HEK293 (cell line): ENCODE measurements at regions not wholly inside any gene's neighbourhood (a gene's known extent, or its start where the extent isn't known, plus 50 kb on each side); places are given as distances from the start of the nearest gene placed in this dataset.

ENCODE experiments used
- CTCF ChIA-PET: fragments of 350-600 bp; formaldehyde crosslinking; extraction: SDS; loops from one replicate; lab custom pipeline; 2021; ENCODE audit warnings: antibody characterized with exemption; lab: Yijun Ruan, JAX
- POLR2A ChIA-PET: fragments of 300-600 bp; formaldehyde crosslinking; extraction: SDS; loops from one replicate; lab custom pipeline; 2020; ENCODE audit warnings: antibody characterized with exemption, inconsistent platforms; lab: Yijun Ruan, JAX
- H3K27ac ChIP-seq: fragments of 200-500 bp; sonication (Bioruptor generic); 2 replicates; pipeline ENCODE4 v1.5.1; 2014; ENCODE audit warnings: low read depth, low read length, control low read depth, inconsistent platforms; ENCODE audit errors: extremely low read depth
- H3K36me3 ChIP-seq, 2 experiments: fragments of 200-500 bp in 1 of 2; sonication (Bioruptor generic) in 1 of 2; 1 replicate in 1 of 2; 2 replicates in 1 of 2; pipeline ENCODE4 v1.5.1; 2014 to 2017; ENCODE audit warnings: inconsistent platforms in 2 of 2, low read length in 2 of 2; ENCODE audit not compliant: control insufficient read depth in 2 of 2, insufficient read depth in 1 of 2
- H3K4me1 ChIP-seq: fragments of 200-500 bp; sonication (Bioruptor generic); 2 replicates; pipeline ENCODE4 v1.5.1; 2014; ENCODE audit warnings: mild to moderate bottlenecking, low read length, inconsistent platforms; ENCODE audit not compliant: control insufficient read depth, insufficient read depth
- H3K4me3 ChIP-seq: 2 replicates; pipeline ENCODE4 v1.5.1; 2011; ENCODE audit warnings: low read depth, mild to moderate bottlenecking, control low read depth, low read length, moderate library complexity
- H3K9me3 ChIP-seq: fragments of 200-500 bp; sonication (Bioruptor generic); 2 replicates; pipeline ENCODE4 v1.5.1; 2014; ENCODE audit warnings: low read depth, low read length, inconsistent platforms; ENCODE audit not compliant: control insufficient read depth, insufficient read depth
- BCL11B ChIP-seq: fragments of 450-650 bp; formaldehyde crosslinking; IDR thresholded peaks from 2 replicates; pipeline ENCODE4 v1.5.1; 2016; ENCODE audit warnings: low read depth, missing biosample characterization, missing genetic modification characterization
- FEZF1 ChIP-seq: fragments of 450-650 bp; formaldehyde crosslinking; IDR thresholded peaks from 2 replicates; pipeline ENCODE4 v1.5.1; 2016; ENCODE audit warnings: missing biosample characterization, missing genetic modification characterization
- HOXA7 ChIP-seq: sonication (generic); formaldehyde crosslinking; IDR thresholded peaks from 2 replicates; pipeline ENCODE4 v1.8.1; 2022; ENCODE audit warnings: missing genetic modification reagents, borderline replicate concordance
- MYNN ChIP-seq: fragments of 450-650 bp; formaldehyde crosslinking; IDR thresholded peaks from 2 replicates; pipeline ENCODE4 v1.5.1; 2016; ENCODE audit warnings: missing biosample characterization, missing genetic modification characterization, borderline replicate concordance
- ZNF133 ChIP-seq: fragments of 450-650 bp; formaldehyde crosslinking; IDR thresholded peaks from 2 replicates; pipeline ENCODE4 v1.5.1; 2016; ENCODE audit warnings: missing biosample characterization, missing genetic modification characterization
- ZNF140 ChIP-seq: fragments of 450-650 bp; formaldehyde crosslinking; IDR thresholded peaks from 2 replicates; pipeline ENCODE4 v1.5.1; 2016; ENCODE audit warnings: missing biosample characterization, missing genetic modification characterization
- ZNF76 ChIP-seq: fragments of 450-650 bp; formaldehyde crosslinking; IDR thresholded peaks from 2 replicates; pipeline ENCODE4; 2016; ENCODE audit warnings: low read depth, missing biosample characterization, missing genetic modification characterization, borderline replicate concordance
- ZNF768 ChIP-seq: fragments of 450-650 bp; formaldehyde crosslinking; IDR thresholded peaks from 2 replicates; pipeline ENCODE4 v1.5.1; 2018; ENCODE audit warnings: missing biosample characterization, mild to moderate bottlenecking, missing genetic modification characterization
- ZNF785 ChIP-seq: fragments of 450-650 bp; formaldehyde crosslinking; IDR thresholded peaks from 2 replicates; pipeline ENCODE4 v1.5.1; 2016; ENCODE audit warnings: missing biosample characterization, missing genetic modification characterization
- ZNF791 ChIP-seq: fragments of 450-650 bp; formaldehyde crosslinking; IDR thresholded peaks from 2 replicates; pipeline ENCODE4 v1.5.1; 2016; ENCODE audit warnings: missing biosample characterization, missing genetic modification characterization
- ZXDB ChIP-seq: fragments of 450-650 bp; formaldehyde crosslinking; IDR thresholded peaks from 2 replicates; pipeline ENCODE4 v1.5.1; 2016; ENCODE audit warnings: missing biosample characterization, missing genetic modification characterization
- TF ChIP-seq, protein P1 (sequence below): fragments of 450-650 bp; formaldehyde crosslinking; IDR thresholded peaks from 2 replicates; pipeline ENCODE4 v1.5.1; 2017; ENCODE audit warnings: missing biosample characterization, missing genetic modification characterization
- TF ChIP-seq, protein P2 (sequence below): fragments of 450-650 bp; formaldehyde crosslinking; IDR thresholded peaks from 2 replicates; pipeline ENCODE4 v1.5.1; 2016; ENCODE audit warnings: missing biosample characterization, missing genetic modification characterization
- TF ChIP-seq, protein P3 (sequence below): fragments of 450-650 bp; formaldehyde crosslinking; IDR thresholded peaks from 2 replicates; pipeline ENCODE4 v1.5.1; 2016; ENCODE audit warnings: missing biosample characterization, missing genetic modification characterization
- TF ChIP-seq, protein P4 (sequence below): fragments of 450-650 bp; formaldehyde crosslinking; IDR thresholded peaks from 2 replicates; pipeline ENCODE4 v1.5.1; 2016; ENCODE audit warnings: missing biosample characterization, missing genetic modification characterization, low read depth
- TF ChIP-seq, protein P5 (sequence below): fragments of 450-650 bp; formaldehyde crosslinking; IDR thresholded peaks from 2 replicates; pipeline ENCODE4 v1.5.1; 2016; ENCODE audit warnings: missing biosample characterization, missing genetic modification characterization

DNA sequence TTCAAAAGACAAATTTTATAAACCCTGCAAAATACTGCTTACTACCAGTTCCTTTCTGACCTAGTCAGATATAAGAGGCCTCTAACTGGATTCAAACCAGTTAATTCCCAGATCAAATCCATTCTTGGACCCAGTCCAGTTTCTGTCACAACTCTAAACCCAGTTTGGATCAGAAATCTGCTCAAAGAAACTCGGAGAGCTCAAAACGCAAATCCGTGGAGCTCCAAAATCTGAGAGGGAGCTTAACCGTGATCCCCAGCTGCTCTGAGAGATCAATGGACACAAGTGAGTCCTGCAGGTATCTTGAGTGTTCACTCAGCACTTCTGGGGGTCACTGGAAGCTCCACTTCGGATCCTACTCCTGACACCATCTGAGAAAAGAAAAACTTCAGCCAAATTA lies 348.1 kb upstream of the PTGER4 start (continued):
- TF ChIP-seq, protein P1, sequence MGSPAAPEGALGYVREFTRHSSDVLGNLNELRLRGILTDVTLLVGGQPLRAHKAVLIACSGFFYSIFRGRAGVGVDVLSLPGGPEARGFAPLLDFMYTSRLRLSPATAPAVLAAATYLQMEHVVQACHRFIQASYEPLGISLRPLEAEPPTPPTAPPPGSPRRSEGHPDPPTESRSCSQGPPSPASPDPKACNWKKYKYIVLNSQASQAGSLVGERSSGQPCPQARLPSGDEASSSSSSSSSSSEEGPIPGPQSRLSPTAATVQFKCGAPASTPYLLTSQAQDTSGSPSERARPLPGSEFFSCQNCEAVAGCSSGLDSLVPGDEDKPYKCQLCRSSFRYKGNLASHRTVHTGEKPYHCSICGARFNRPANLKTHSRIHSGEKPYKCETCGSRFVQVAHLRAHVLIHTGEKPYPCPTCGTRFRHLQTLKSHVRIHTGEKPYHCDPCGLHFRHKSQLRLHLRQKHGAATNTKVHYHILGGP, result no peak
- TF ChIP-seq, protein P2, sequence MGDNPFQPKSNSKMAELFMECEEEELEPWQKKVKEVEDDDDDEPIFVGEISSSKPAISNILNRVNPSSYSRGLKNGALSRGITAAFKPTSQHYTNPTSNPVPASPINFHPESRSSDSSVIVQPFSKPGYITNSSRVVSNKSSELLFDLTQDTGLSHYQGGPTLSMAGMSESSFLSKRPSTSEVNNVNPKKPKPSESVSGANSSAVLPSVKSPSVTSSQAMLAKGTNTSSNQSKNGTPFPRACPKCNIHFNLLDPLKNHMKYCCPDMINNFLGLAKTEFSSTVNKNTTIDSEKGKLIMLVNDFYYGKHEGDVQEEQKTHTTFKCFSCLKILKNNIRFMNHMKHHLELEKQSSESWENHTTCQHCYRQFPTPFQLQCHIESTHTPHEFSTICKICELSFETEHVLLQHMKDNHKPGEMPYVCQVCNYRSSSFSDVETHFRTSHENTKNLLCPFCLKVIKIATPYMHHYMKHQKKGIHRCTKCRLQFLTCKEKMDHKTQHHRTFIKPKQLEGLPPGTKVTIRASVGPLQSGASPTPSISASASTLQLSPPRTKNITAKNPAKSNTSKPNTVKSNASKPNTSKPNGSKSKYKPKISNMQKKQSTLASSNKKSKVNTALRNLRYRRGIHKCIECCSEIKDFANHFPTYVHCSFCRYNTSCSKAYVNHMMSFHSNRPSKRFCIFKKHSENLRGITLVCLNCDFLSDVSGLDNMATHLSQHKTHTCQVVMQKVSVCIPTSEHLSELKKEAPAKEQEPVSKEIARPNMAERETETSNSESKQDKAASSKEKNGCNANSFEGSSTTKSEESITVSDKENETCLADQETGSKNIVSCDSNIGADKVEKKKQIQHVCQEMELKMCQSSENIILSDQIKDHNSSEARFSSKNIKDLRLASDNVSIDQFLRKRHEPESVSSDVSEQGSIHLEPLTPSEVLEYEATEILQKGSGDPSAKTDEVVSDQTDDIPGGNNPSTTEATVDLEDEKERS (tag by site-specific recombination), result no peak
- no peak for TF ChIP-seq ZXDB
- TF ChIP-seq HOXA7 (CRISPR knock-in tag), result no peak

DNA sequence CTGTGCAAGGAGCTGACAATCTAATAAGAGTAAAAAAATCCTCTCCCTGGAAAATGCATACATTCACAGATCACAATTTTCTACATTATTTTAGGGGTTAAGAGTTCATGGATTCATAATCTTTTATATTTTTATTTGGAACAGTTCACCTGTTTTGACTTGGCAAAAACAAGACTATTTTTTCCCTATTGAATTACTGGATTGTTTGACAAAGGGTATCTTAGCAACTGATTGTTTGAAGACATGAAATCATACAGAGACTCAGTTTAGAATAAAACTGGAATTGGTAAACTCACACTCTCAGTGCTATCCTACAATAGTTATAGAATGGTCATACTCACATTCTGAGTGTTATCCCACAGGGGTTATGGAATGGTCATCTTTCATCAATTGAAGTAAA lies 358.2 kb upstream of the PTGER4 start:
- Histone ChIP-seq H3K4me3 (no peak overlapping the region), H3K4me1 (no peaks in the 10 kb centered on the region), H3K27ac (no peak overlapping the region), H3K9me3 (no peaks in the 10 kb centered on the region), H3K36me3 (no peaks in the 10 kb centered on the region)
- TF ChIP-seq MYNN, result no peak
- TF ChIP-seq, protein P3, sequence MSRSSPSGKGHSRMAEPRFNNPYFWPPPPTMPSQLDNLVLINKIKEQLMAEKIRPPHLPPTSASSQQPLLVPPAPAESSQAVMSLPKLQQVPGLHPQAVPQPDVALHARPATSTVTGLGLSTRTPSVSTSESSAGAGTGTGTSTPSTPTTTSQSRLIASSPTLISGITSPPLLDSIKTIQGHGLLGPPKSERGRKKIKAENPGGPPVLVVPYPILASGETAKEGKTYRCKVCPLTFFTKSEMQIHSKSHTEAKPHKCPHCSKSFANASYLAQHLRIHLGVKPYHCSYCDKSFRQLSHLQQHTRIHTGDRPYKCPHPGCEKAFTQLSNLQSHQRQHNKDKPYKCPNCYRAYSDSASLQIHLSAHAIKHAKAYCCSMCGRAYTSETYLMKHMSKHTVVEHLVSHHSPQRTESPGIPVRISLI (tag by site-specific recombination), result no peak
- TF ChIP-seq ZNF768 (tag by site-specific recombination), result no peak
- TF ChIP-seq, protein P4, sequence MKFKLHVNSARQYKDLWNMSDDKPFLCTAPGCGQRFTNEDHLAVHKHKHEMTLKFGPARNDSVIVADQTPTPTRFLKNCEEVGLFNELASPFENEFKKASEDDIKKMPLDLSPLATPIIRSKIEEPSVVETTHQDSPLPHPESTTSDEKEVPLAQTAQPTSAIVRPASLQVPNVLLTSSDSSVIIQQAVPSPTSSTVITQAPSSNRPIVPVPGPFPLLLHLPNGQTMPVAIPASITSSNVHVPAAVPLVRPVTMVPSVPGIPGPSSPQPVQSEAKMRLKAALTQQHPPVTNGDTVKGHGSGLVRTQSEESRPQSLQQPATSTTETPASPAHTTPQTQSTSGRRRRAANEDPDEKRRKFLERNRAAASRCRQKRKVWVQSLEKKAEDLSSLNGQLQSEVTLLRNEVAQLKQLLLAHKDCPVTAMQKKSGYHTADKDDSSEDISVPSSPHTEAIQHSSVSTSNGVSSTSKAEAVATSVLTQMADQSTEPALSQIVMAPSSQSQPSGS (tag by site-specific recombination), result no peak
- no peak for TF ChIP-seq ZNF785 (tag by site-specific recombination)
- TF ChIP-seq, protein P5, sequence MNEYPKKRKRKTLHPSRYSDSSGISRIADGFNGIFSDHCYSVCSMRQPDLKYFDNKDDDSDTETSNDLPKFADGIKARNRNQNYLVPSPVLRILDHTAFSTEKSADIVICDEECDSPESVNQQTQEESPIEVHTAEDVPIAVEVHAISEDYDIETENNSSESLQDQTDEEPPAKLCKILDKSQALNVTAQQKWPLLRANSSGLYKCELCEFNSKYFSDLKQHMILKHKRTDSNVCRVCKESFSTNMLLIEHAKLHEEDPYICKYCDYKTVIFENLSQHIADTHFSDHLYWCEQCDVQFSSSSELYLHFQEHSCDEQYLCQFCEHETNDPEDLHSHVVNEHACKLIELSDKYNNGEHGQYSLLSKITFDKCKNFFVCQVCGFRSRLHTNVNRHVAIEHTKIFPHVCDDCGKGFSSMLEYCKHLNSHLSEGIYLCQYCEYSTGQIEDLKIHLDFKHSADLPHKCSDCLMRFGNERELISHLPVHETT, result no peak
- TF ChIP-seq FEZF1 (tag by site-specific recombination), result no peak
- no peak for TF ChIP-seq ZNF133
- no peak for TF ChIP-seq ZNF791
- ChIA-PET CTCF (interaction anchor here (1.6 kb wide), 1 partner anchor 607 kb away, joined by 4 read pairs; no protein-coding TSS in a partner anchor), POLR2A (no interaction called here)

DNA sequence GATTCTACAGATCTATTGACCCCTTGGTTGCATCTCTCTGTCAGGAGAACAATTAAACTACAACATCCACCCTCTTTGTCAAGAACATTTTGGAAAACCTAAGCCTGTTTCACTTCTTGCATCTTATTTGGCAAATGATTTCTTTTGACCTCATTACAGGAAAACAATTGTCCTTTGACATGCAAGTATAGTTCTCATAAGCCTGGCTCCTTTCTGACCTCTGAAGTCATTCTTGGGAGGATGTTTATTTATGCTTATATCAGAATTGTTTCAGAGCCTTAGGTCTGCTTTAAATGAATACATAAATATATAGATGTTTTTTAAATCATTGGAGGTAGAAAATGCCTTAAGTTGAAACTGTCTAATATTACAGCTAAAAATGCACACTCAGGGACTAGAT lies 361.3 kb upstream of the PTGER4 start:
- Histone ChIP-seq H3K27ac (no peak overlapping the region), H3K4me3 (no peak overlapping the region), H3K4me1 (no peaks in the 10 kb centered on the region), H3K36me3 (no peaks in the 10 kb centered on the region)
- ChIA-PET CTCF (interaction anchor here (0.6 to 1.9 kb wide), 3 partner anchors 9 to 603 kb away, joined by 3 to 4 read pairs (median 3); no protein-coding TSS in a partner anchor), POLR2A (no interaction called here)
- TF ChIP-seq MYNN (no peak), ZNF140 (no peak), ZNF76 (tag by site-specific recombination) (no peak), BCL11B (tag by site-specific recombination) (no peak)
- TF ChIP-seq, all 188 proteins: peak for 0
- H3K9me3 ChIP-seq, result no peaks in the 10 kb centered on the region
